GM19438 (cell line): ENCODE measurements at regions not wholly inside any gene's neighbourhood (a gene's known extent, or its start where the extent isn't known, plus 50 kb on each side); places are given as distances from the start of the nearest gene placed in this dataset.

Experiments used
- ATAC-seq: cut with Tn5 transposase; IDR thresholded peaks from one replicate; pipeline ENCODE4 v1.9.1; 2021; ENCODE audit warnings: low read depth; ENCODE audit not compliant: unreplicated experiment

- no peak for ATAC-seq
Observed at GRCh38 chr12:66045506-66045905, 85.0 kb downstream of the LLPH start.

- no peak for ATAC-seq
Observed at GRCh38 chr12:66044731-66045130, 85.8 kb downstream of the LLPH start.

DNA sequence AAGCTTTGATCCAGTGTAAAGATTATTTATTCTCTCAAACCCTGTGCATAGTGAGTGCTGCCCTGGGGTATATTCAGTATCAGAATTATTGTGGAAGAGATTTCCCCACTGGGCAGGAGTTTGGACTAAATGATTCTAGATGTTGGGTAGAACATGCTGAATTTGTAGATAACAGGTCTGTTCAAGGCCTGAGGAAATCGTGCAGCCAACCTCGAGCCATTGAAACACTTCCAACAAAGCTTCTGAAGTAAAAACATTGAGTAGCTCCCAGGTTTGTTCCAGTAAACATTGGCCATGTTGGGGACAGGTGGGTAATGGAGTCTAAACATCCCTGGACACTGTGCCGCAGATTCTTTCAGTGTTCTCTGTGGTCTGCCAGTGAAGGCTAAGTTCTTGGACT is 87.5 kb downstream of the LLPH start:
- no peak for ATAC-seq

GRCh38 chr12:66041651-66042363 is 88.7 kb downstream of the LLPH start:
- ATAC-seq = no peak

GRCh38 chr12:66036317-66036716 is 94.2 kb downstream of the LLPH start:
- no peak for ATAC-seq

DNA sequence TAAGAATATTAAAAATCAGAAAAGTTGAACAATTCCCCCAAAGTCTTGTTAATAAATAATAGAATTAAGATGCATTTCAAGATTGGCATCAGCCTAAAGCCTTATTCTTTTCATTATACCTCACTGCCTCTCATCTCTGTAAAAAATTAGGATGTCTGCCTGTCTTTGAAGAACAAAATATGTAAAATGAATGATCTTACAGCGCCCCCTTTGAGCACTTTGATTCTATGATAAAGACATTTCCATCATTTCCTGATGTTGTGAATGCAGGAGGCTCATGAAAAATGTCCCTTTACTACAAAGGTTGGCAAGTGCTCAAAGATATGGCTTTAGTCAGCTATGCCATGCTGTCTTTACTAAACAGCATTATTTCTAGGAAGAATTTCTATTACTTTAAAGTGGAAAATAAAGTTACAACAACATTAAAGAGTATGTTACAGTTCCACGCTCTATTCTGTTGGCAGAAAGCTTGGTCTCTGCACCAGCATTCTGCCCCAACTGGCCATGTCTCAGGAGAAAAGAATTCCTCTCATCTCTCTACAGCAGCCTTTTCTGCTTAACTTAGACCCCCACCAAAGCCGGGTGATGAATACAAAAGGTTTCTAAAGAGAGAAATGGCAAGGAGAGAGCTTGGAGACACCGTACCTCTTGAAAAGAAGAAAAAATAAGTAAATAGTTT is 95.1 kb downstream of the LLPH start:
- no peak for ATAC-seq

GRCh38 chr12:66033151-66033550 is 97.4 kb downstream of the LLPH start:
- ATAC-seq = no peak

- ATAC-seq = no peak
Observed at GRCh38 chr12:66032739-66033138, 97.8 kb downstream of the LLPH start.

GRCh38 chr12:66030217-66030781 is 100.3 kb downstream of the LLPH start:
- ATAC-seq = no peak

DNA sequence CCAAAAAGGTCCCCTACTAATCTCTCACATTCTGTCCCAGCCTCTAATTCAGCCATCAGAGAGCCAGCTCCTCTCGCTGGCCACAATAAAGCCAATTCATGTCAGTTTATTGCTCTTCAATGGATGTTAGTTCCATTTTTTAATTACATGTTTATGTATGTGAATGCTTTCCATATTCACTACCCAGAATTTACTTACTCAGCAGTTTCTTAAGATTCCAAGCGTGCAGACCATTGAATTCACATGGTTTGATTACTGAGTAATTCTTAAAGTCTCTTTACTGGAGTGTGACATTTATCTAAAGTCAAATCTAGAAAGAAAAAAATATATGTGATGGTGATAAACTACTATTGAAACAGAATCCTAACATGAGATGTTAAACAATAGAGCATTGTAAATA is 102.2 kb downstream of the LLPH start:
- no peak for ATAC-seq

GRCh38 chr12:66025477-66025876 is 105.1 kb downstream of the LLPH start:
- no peak for ATAC-seq

DNA sequence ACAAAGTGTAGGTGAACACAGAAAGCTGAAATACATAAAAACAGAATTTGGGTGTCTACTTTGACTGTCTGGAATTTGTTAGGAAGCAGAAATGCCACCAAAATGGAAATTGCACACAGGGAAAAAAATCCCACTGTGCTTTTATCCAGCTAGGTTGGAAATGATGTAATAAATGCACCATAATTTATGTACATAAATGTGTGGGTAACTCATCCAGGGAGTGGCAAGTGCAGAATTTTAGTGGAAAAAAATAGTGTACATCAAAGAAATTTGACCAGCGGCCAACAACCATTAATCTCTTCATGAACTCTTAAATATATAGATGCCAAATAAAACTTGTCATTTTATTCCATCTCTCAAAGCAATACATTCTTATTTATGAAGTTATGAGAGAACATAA is 105.6 kb downstream of the LLPH start:
- ATAC-seq = no peak

DNA sequence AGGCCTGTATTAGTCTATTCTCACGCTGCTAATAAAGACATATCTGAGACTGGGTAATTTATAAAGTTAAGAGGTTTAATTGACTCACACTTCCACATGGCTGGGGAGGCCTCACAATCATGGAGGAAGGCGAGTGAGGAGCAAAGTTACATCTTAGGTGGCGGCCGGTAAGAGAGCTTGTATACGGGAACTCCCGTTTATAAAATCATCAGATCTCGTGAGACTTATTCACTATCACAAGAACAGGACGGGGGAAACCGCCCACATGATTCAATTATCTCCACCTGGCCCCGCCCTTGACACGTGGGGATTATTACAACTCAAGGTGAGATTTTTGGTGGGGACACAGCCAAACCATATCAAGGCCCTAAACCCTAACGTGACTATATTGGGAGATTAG is 110.1 kb downstream of the LLPH start:
- ATAC-seq = no peak

DNA sequence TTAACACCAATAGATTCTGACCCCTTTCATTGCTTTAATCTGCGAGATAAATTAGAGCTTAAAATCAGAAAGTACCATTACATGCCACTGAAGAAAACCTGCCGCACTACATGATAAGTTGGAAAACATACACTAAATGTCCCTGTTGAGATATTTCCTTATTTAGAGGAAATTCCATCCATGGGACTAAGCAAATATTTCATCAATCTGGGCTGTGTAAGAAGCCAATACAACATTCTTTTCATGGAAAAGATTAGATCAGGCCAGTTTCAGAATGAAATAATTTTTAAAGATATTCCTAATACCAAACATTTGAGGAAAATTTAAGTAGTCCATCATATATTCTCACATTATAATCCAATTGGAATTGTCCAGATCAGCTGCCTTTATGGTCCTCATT is 112.8 kb downstream of the LLPH start:
- ATAC-seq = no peak
